ENCODE measurements at regions not wholly inside any gene's neighbourhood (a gene's known extent, or its start where the extent isn't known, plus 50 kb on each side); places are given as distances from the start of the nearest gene placed in this dataset.

- POLR2A ChIA-PET: no interaction called here
- Histone ChIP-seq H3K27me3 (ENCODE audit: control insufficient read depth, insufficient read depth, low read length) (no peaks in the 10 kb centered on the region), H3K36me3 (ENCODE audit: control insufficient read depth, insufficient read depth, low read length) (no peaks in the 10 kb centered on the region), H3K4me3 (ENCODE audit: low read depth, low read length) (no peak overlapping the region)
- TF ChIP-seq CTCF (IDR thresholded peaks at IDR 0.05; ENCODE audit: insufficient read depth, low read depth, low read length): no peak
- DNase-seq (ENCODE audit: low read depth): no peak
- CTCF ChIA-PET: no interaction called here
Measured at GRCh38 chr2:4190548-4190947, 487.2 kb downstream of the DCDC2C start.

GRCh38 chr2:4192119-4192518 is 488.7 kb downstream of the DCDC2C start:
- TF ChIP-seq CTCF (IDR thresholded peaks at IDR 0.05; ENCODE audit: insufficient read depth, low read depth, low read length): no peak
- no peak for DNase-seq (ENCODE audit: low read depth)
- ChIA-PET CTCF (no interaction called here), POLR2A (no interaction called here)
- no peak overlapping the region for H3K4me3 ChIP-seq (ENCODE audit: low read depth, low read length)
- H3K27me3 ChIP-seq (ENCODE audit: control insufficient read depth, insufficient read depth, low read length): no peaks in the 10 kb centered on the region
- no peaks in the 10 kb centered on the region for H3K36me3 ChIP-seq (ENCODE audit: control insufficient read depth, insufficient read depth, low read length)

- TF ChIP-seq CTCF (IDR thresholded peaks at IDR 0.05; ENCODE audit: insufficient read depth, low read depth, low read length): no peak
- ChIA-PET CTCF (no interaction called here), POLR2A (no interaction called here)
- H3K27me3 ChIP-seq (ENCODE audit: control insufficient read depth, insufficient read depth, low read length): no peaks in the 10 kb centered on the region
- no peak for DNase-seq (ENCODE audit: low read depth)
- no peak overlapping the region for H3K4me3 ChIP-seq (ENCODE audit: low read depth, low read length)
- no peaks in the 10 kb centered on the region for H3K36me3 ChIP-seq (ENCODE audit: control insufficient read depth, insufficient read depth, low read length)
Measured at GRCh38 chr2:4214444-4215205, 511.2 kb downstream of the DCDC2C start.

- no peak for TF ChIP-seq CTCF (IDR thresholded peaks at IDR 0.05; ENCODE audit: insufficient read depth, low read depth, low read length)
- POLR2A ChIA-PET: no interaction called here
- H3K36me3 ChIP-seq (ENCODE audit: control insufficient read depth, insufficient read depth, low read length): no peaks in the 10 kb centered on the region
- DNase-seq (ENCODE audit: low read depth): no peak
- CTCF ChIA-PET: no interaction called here
- no peak overlapping the region for H3K4me3 ChIP-seq (ENCODE audit: low read depth, low read length)
- H3K27me3 ChIP-seq (ENCODE audit: control insufficient read depth, insufficient read depth, low read length): no peaks in the 10 kb centered on the region
Measured at GRCh38 chr2:4217737-4218136, 514.4 kb downstream of the DCDC2C start.

- H3K27me3 ChIP-seq (ENCODE audit: control insufficient read depth, insufficient read depth, low read length): no peaks in the 10 kb centered on the region
- ChIA-PET POLR2A (no interaction called here), CTCF (no interaction called here)
- TF ChIP-seq CTCF (IDR thresholded peaks at IDR 0.05; ENCODE audit: insufficient read depth, low read depth, low read length): no peak
- no peak overlapping the region for H3K4me3 ChIP-seq (ENCODE audit: low read depth, low read length)
- no peaks in the 10 kb centered on the region for H3K36me3 ChIP-seq (ENCODE audit: control insufficient read depth, insufficient read depth, low read length)
- DNase-seq (ENCODE audit: low read depth): no peak
Measured at GRCh38 chr2:4219101-4219500, 515.7 kb downstream of the DCDC2C start.

All from BJ (cell line).